ENCODE measurements at regions not wholly inside any gene's neighbourhood (a gene's known extent, or its start where the extent isn't known, plus 50 kb on each side); places are given as distances from the start of the nearest gene placed in this dataset.
"Not testable (repeated sequence)": the region's sequence is repeated elsewhere in the genome, so short reads cannot be mapped to it uniquely, and the experiment has no call there.

GRCh38 chr2:153532140-153532539 is 53.6 kb upstream of the RPRM start:
- no peaks in the 10 kb centered on the region for H3K27me3 ChIP-seq (ENCODE audit: control insufficient read depth, insufficient read depth, low read length)
- no peaks in the 10 kb centered on the region for H3K36me3 ChIP-seq (ENCODE audit: control insufficient read depth, insufficient read depth, low read length)
- no peaks in the 10 kb centered on the region for H3K4me1 ChIP-seq (ENCODE audit: control insufficient read depth, insufficient read depth, low read length)
- no peak overlapping the region for H3K27ac ChIP-seq (ENCODE audit: low read depth, low read length)
- no peak for DNase-seq (ENCODE audit: low read depth in 4 of 6, low spot score in 6 of 6)
- no peaks in the 10 kb centered on the region for H3K9me3 ChIP-seq (ENCODE audit: control insufficient read depth, insufficient read depth, low read length)
- H3K4me3 ChIP-seq (ENCODE audit: low read depth, low read length): no peak overlapping the region
- WGBS (ENCODE audit: insufficient coverage): 95% methylated on average over 2 of the region's 3 CpGs

- not testable (repeated sequence) for H3K27me3 ChIP-seq (ENCODE audit: control insufficient read depth, insufficient read depth, low read length); DNase-seq (ENCODE audit: low read depth in 4 of 6, low spot score in 6 of 6); H3K27ac ChIP-seq (ENCODE audit: low read depth, low read length); H3K36me3 ChIP-seq (ENCODE audit: control insufficient read depth, insufficient read depth, low read length); H3K4me1 ChIP-seq (ENCODE audit: control insufficient read depth, insufficient read depth, low read length); H3K4me3 ChIP-seq (ENCODE audit: low read depth, low read length); H3K9me3 ChIP-seq (ENCODE audit: control insufficient read depth, insufficient read depth, low read length)
- 100% methylated on average over 2 of the region's 4 CpGs for WGBS (ENCODE audit: insufficient coverage)
Measured at GRCh38 chr2:153533803-153534202, 55.2 kb upstream of the RPRM start.

DNA sequence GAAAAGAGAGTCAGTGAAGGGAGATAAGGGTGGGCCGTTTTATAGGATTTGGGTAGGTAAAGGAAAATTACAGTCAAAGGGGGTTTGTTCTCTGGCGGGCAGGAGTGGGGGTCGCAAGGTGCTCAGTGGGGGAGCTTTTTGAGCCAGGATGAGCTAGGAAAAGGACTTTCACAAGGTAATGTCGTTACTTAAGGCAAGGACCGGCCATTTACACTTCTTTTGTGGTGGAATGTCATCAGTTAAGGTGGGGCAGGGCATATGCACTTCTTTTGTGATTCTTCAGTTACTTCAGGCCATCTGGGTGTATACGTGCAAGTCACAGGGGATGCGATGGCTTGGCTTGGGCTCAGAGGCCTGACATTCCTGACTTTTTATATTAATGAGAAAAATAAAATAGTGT is 56.0 kb upstream of the RPRM start:
- not testable (repeated sequence) for H3K36me3 ChIP-seq (ENCODE audit: control insufficient read depth, insufficient read depth, low read length); H3K27me3 ChIP-seq (ENCODE audit: control insufficient read depth, insufficient read depth, low read length); DNase-seq (ENCODE audit: low read depth in 4 of 6, low spot score in 6 of 6); H3K4me1 ChIP-seq (ENCODE audit: control insufficient read depth, insufficient read depth, low read length); H3K27ac ChIP-seq (ENCODE audit: low read depth, low read length); H3K9me3 ChIP-seq (ENCODE audit: control insufficient read depth, insufficient read depth, low read length); H3K4me3 ChIP-seq (ENCODE audit: low read depth, low read length)
- 92% methylated on average over 6 of the region's 7 CpGs for WGBS (ENCODE audit: insufficient coverage)

- peaks cover 5% of the 10 kb centered on the region for H3K9me3 ChIP-seq (ENCODE audit: control insufficient read depth, insufficient read depth, low read length)
- no peak for DNase-seq (ENCODE audit: low read depth in 4 of 6, low spot score in 6 of 6)
- H3K4me1 ChIP-seq (ENCODE audit: control insufficient read depth, insufficient read depth, low read length): no peaks in the 10 kb centered on the region
- no peak overlapping the region for H3K4me3 ChIP-seq (ENCODE audit: low read depth, low read length)
- H3K27me3 ChIP-seq (ENCODE audit: control insufficient read depth, insufficient read depth, low read length): no peaks in the 10 kb centered on the region
- no peak overlapping the region for H3K27ac ChIP-seq (ENCODE audit: low read depth, low read length)
- no peaks in the 10 kb centered on the region for H3K36me3 ChIP-seq (ENCODE audit: control insufficient read depth, insufficient read depth, low read length)
Measured at GRCh38 chr2:153536115-153536514, 57.6 kb upstream of the RPRM start.

- H3K27me3 ChIP-seq (ENCODE audit: control insufficient read depth, insufficient read depth, low read length); H3K4me1 ChIP-seq (ENCODE audit: control insufficient read depth, insufficient read depth, low read length); H3K27ac ChIP-seq (ENCODE audit: low read depth, low read length); H3K36me3 ChIP-seq (ENCODE audit: control insufficient read depth, insufficient read depth, low read length); H3K4me3 ChIP-seq (ENCODE audit: low read depth, low read length); H3K9me3 ChIP-seq (ENCODE audit: control insufficient read depth, insufficient read depth, low read length); DNase-seq (ENCODE audit: low read depth in 4 of 6, low spot score in 6 of 6): not testable (repeated sequence)
- no CpG with 5 or more reads among the region's 1 CpG for WGBS (ENCODE audit: insufficient coverage)
Measured at GRCh38 chr2:153538102-153538501, 59.5 kb upstream of the RPRM start.

- no peaks in the 10 kb centered on the region for H3K27me3 ChIP-seq (ENCODE audit: control insufficient read depth, insufficient read depth, low read length)
- peaks cover 5% of the 10 kb centered on the region for H3K9me3 ChIP-seq (ENCODE audit: control insufficient read depth, insufficient read depth, low read length)
- H3K4me3 ChIP-seq (ENCODE audit: low read depth, low read length): no peak overlapping the region
- WGBS (ENCODE audit: insufficient coverage): 0% methylated on average over 1 of the region's 5 CpGs
- H3K36me3 ChIP-seq (ENCODE audit: control insufficient read depth, insufficient read depth, low read length): no peaks in the 10 kb centered on the region
- H3K4me1 ChIP-seq (ENCODE audit: control insufficient read depth, insufficient read depth, low read length): no peaks in the 10 kb centered on the region
- peak in 2 of 6 donors; percentile 12 to 87 for DNase-seq (ENCODE audit: low read depth in 4 of 6, low spot score in 6 of 6)
- H3K27ac ChIP-seq (ENCODE audit: low read depth, low read length): no peak overlapping the region
Measured at GRCh38 chr2:153543635-153544071, 65.1 kb upstream of the RPRM start.

DNA sequence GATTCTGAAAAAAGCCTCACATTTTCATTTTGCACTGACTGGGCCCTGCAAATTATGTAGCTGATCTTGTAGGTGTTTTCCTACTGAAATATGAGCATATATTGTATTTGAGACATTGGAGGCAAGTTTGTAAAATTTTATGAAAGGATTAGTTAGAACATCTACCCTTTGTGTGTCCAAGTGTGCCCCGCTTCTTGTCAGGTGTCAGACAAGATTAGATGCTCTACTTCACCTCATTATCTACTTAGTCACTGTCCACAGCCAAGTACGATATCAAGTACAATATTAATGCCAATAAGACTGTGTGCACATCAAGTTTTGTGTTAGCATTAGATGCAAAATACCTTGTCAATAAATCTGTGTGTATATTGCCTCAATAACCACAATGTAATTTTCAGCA is 67.8 kb upstream of the RPRM start:
- Histone ChIP-seq H3K36me3 (ENCODE audit: control insufficient read depth, insufficient read depth, low read length) (no peaks in the 10 kb centered on the region), H3K27ac (ENCODE audit: low read depth, low read length) (no peak overlapping the region), H3K4me3 (ENCODE audit: low read depth, low read length) (no peak overlapping the region), H3K9me3 (ENCODE audit: control insufficient read depth, insufficient read depth, low read length) (no peaks in the 10 kb centered on the region), H3K27me3 (ENCODE audit: control insufficient read depth, insufficient read depth, low read length) (no peaks in the 10 kb centered on the region), H3K4me1 (ENCODE audit: control insufficient read depth, insufficient read depth, low read length) (no peaks in the 10 kb centered on the region)
- no peak for DNase-seq (ENCODE audit: low read depth in 4 of 6, low spot score in 6 of 6)
- no CpG with 5 or more reads among the region's 2 CpGs for WGBS (ENCODE audit: insufficient coverage)

GRCh38 chr2:153548536-153548935 is 70.0 kb upstream of the RPRM start:
- Histone ChIP-seq H3K36me3 (ENCODE audit: control insufficient read depth, insufficient read depth, low read length) (no peaks in the 10 kb centered on the region), H3K27me3 (ENCODE audit: control insufficient read depth, insufficient read depth, low read length) (no peaks in the 10 kb centered on the region), H3K27ac (ENCODE audit: low read depth, low read length) (no peak overlapping the region), H3K4me1 (ENCODE audit: control insufficient read depth, insufficient read depth, low read length) (no peaks in the 10 kb centered on the region), H3K4me3 (ENCODE audit: low read depth, low read length) (no peak overlapping the region), H3K9me3 (ENCODE audit: control insufficient read depth, insufficient read depth, low read length) (no peaks in the 10 kb centered on the region)
- no peak for DNase-seq (ENCODE audit: low read depth in 4 of 6, low spot score in 6 of 6)
- no CpG with 5 or more reads among the region's 2 CpGs for WGBS (ENCODE audit: insufficient coverage)

- no peak for DNase-seq (ENCODE audit: low read depth in 4 of 6, low spot score in 6 of 6)
- Histone ChIP-seq H3K9me3 (ENCODE audit: control insufficient read depth, insufficient read depth, low read length) (no peaks in the 10 kb centered on the region), H3K4me3 (ENCODE audit: low read depth, low read length) (no peak overlapping the region), H3K36me3 (ENCODE audit: control insufficient read depth, insufficient read depth, low read length) (no peaks in the 10 kb centered on the region), H3K4me1 (ENCODE audit: control insufficient read depth, insufficient read depth, low read length) (no peaks in the 10 kb centered on the region), H3K27ac (ENCODE audit: low read depth, low read length) (no peak overlapping the region), H3K27me3 (ENCODE audit: control insufficient read depth, insufficient read depth, low read length) (no peaks in the 10 kb centered on the region)
- WGBS (ENCODE audit: insufficient coverage): 86% methylated on average over 1 of the region's 1 CpG
Measured at GRCh38 chr2:153551698-153552097, 73.1 kb upstream of the RPRM start.

DNA sequence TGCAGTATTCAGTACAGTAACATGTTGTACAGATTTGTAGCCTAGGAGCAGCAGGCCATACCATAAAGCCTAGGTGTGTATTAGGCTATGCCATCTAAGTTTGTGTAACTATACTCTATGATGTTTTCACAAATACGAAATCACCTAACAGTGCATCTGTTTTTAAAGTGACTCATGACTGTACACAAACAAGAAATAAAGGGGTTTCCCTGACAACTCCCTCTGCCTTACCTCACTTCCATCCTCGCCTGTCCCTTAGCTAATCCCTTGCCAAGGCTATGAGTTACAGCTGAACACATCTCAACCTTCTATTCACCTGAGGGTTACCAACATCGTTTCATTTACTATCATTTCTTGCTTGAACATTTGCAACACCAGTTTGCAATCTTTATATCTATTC is 78.6 kb upstream of the RPRM start:
- no peaks in the 10 kb centered on the region for H3K4me1 ChIP-seq (ENCODE audit: control insufficient read depth, insufficient read depth, low read length)
- WGBS (ENCODE audit: insufficient coverage): 73% methylated on average over 2 of the region's 3 CpGs
- no peaks in the 10 kb centered on the region for H3K36me3 ChIP-seq (ENCODE audit: control insufficient read depth, insufficient read depth, low read length)
- DNase-seq (ENCODE audit: low read depth in 4 of 6, low spot score in 6 of 6): no peak
- no peak overlapping the region for H3K4me3 ChIP-seq (ENCODE audit: low read depth, low read length)
- no peak overlapping the region for H3K27ac ChIP-seq (ENCODE audit: low read depth, low read length)
- H3K27me3 ChIP-seq (ENCODE audit: control insufficient read depth, insufficient read depth, low read length): no peaks in the 10 kb centered on the region
- H3K9me3 ChIP-seq (ENCODE audit: control insufficient read depth, insufficient read depth, low read length): no peaks in the 10 kb centered on the region

Measured in spinal cord (tissue), 9 donors.